ENCODE measurements at regions not wholly inside any gene's neighbourhood (a gene's known extent, or its start where the extent isn't known, plus 50 kb on each side); places are given as distances from the start of the nearest gene placed in this dataset.
"Not testable (repeated sequence)": the region's sequence is repeated elsewhere in the genome, so short reads cannot be mapped to it uniquely, and the experiment has no call there.

- DNase-seq: no peak
These were observed 196.3 kb downstream of the EPM2A start for GRCh38 chr6:145538989-145539388.

- DNase-seq: no peak
These were observed 195.5 kb downstream of the EPM2A start for GRCh38 chr6:145539831-145540230.

GRCh38 chr6:145540741-145541140, 194.6 kb downstream of the EPM2A start:
- DNase-seq: no peak

GRCh38 chr6:145544041-145544440, 191.3 kb downstream of the EPM2A start:
- no peak for DNase-seq

- DNase-seq: no peak
These were observed 190.8 kb downstream of the EPM2A start for GRCh38 chr6:145544514-145544913.

GRCh38 chr6:145546265-145546664, 189.1 kb downstream of the EPM2A start:
- DNase-seq: no peak

GRCh38 chr6:145547594-145548335, 187.6 kb downstream of the EPM2A start:
- no peak for DNase-seq

GRCh38 chr6:145548933-145549648, 186.2 kb downstream of the EPM2A start:
- no peak for DNase-seq

- DNase-seq: no peak
These were observed 184.2 kb downstream of the EPM2A start for GRCh38 chr6:145551164-145551563.

GRCh38 chr6:145555084-145555483, 180.2 kb downstream of the EPM2A start:
- DNase-seq: no peak

- no peak for DNase-seq
These were observed 177.8 kb downstream of the EPM2A start for GRCh38 chr6:145557474-145557873.

GRCh38 chr6:145559836-145560235, 175.5 kb downstream of the EPM2A start:
- DNase-seq: no peak

GRCh38 chr6:145561095-145562072, 173.9 kb downstream of the EPM2A start:
- peak in 1 of 2 experiments; percentile 28 for DNase-seq

- DNase-seq: no peak
These were observed 172.3 kb downstream of the EPM2A start for GRCh38 chr6:145562771-145563615.

- DNase-seq: no peak
These were observed 170.8 kb downstream of the EPM2A start for GRCh38 chr6:145564553-145564952.

- DNase-seq: no peak
These were observed 167.6 kb downstream of the EPM2A start for GRCh38 chr6:145567684-145568252.

GRCh38 chr6:145569140-145569539, 166.2 kb downstream of the EPM2A start:
- no peak for DNase-seq

- DNase-seq: not testable (repeated sequence)
These were observed 165.0 kb downstream of the EPM2A start for GRCh38 chr6:145570336-145570735.

GRCh38 chr6:145574269-145574668, 161.1 kb downstream of the EPM2A start:
- not testable (repeated sequence) for DNase-seq
